Testis (tissue), 2 donors: ENCODE measurements at regions not wholly inside any gene's neighbourhood (a gene's known extent, or its start where the extent isn't known, plus 50 kb on each side); places are given as distances from the start of the nearest gene placed in this dataset.
"Not testable (repeated sequence)": the region's sequence is repeated elsewhere in the genome, so short reads cannot be mapped to it uniquely, and the experiment has no call there.

ENCODE experiments used
- DNase-seq: peaks from one replicate; pipeline ENCODE4 v3.0.0-alpha.2; 2019
- H3K27ac ChIP-seq, 2 donors: fragments of 200-600 bp; sonication (generic); one replicate each; pipeline ENCODE4 v1.5.1; 2019
- H3K27me3 ChIP-seq: fragments of 200-600 bp; sonication (generic); one replicate; pipeline ENCODE4 v1.5.1; 2019
- H3K36me3 ChIP-seq: fragments of 200-600 bp; sonication (generic); one replicate; pipeline ENCODE4 v1.5.1; 2017; ENCODE audit warnings: low read depth; ENCODE audit errors: missing control alignments
- H3K4me1 ChIP-seq: fragments of 200-600 bp; sonication (generic); one replicate; pipeline ENCODE4 v1.5.1; 2019
- H3K4me3 ChIP-seq, 2 donors: fragments of 200-600 bp; sonication (generic); one replicate each; pipeline ENCODE4 v1.5.1; 2017 to 2019
- H3K9me3 ChIP-seq: fragments of 200-600 bp; sonication (generic); one replicate; pipeline ENCODE4 v1.5.1; 2017
- POLR2A ChIP-seq: fragments of 450-650 bp; IDR thresholded peaks from one replicate; pipeline ENCODE4 v1.6.1; 2017; ENCODE audit warnings: antibody characterized with exemption, mild to moderate bottlenecking, moderate library complexity
- WGBS, 2 donors: methylation state at CpG; one replicate each; pipeline ENCODE4 v1.1.5; 2018; 5-methylcytosine and 5-hydroxymethylcytosine counted together
- intact Hi-C: fragments of 100-400 bp; cut with DNase I; formaldehyde crosslinking; loops from one replicate; pipeline ENCODE4 v1.15.1; 2023; ENCODE audit warnings: low total_unique reads
- TF ChIP-seq, protein P1 (sequence below), 3 experiments: fragments of 450-650 bp in 2 of 3; fragments of 200-600 bp in 1 of 3; sonication (generic) in 1 of 3; IDR thresholded peaks; one replicate each; pipeline ENCODE4 v1.5.1; 2016 to 2019; ENCODE audit warnings: antibody characterized with exemption in 3 of 3, mild to moderate bottlenecking in 2 of 3, moderate library complexity in 1 of 3

DNA sequence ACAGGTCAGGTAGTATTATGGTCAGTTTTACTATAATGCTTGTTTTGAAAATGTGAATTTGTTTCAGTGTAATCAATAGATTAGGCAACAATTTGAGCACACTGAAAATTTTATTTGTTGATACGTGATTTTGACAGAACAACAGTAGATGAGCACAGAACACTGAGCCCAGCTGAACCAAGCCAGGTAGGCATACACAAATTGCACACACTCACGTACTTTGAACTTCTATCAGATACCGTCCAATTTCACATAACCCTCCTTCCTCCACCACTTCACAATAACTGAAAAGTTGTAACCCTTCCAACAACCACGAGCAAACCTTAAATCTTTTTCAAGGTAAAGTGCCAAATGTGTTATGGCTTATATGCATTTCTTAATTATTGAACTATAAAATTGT is 229.5 kb upstream of the TMEFF2 start:
- 85 to 89% methylated on average over 4 of the region's 4 CpGs for WGBS, 2 donors
- Histone ChIP-seq H3K27ac (no peak overlapping the region), H3K9me3 (no peaks in the 10 kb centered on the region), H3K36me3 (no peaks in the 10 kb centered on the region), H3K27me3 (no peaks in the 10 kb centered on the region), H3K4me1 (no peaks in the 10 kb centered on the region), H3K4me3 (no peak overlapping the region)
- DNase-seq, result no peak
- TF ChIP-seq, protein P1, sequence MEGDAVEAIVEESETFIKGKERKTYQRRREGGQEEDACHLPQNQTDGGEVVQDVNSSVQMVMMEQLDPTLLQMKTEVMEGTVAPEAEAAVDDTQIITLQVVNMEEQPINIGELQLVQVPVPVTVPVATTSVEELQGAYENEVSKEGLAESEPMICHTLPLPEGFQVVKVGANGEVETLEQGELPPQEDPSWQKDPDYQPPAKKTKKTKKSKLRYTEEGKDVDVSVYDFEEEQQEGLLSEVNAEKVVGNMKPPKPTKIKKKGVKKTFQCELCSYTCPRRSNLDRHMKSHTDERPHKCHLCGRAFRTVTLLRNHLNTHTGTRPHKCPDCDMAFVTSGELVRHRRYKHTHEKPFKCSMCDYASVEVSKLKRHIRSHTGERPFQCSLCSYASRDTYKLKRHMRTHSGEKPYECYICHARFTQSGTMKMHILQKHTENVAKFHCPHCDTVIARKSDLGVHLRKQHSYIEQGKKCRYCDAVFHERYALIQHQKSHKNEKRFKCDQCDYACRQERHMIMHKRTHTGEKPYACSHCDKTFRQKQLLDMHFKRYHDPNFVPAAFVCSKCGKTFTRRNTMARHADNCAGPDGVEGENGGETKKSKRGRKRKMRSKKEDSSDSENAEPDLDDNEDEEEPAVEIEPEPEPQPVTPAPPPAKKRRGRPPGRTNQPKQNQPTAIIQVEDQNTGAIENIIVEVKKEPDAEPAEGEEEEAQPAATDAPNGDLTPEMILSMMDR (IDR thresholded peaks at IDR 0.05), result no peak
- TF ChIP-seq POLR2A, result no peak
- intact Hi-C loops, result no loop called here

DNA sequence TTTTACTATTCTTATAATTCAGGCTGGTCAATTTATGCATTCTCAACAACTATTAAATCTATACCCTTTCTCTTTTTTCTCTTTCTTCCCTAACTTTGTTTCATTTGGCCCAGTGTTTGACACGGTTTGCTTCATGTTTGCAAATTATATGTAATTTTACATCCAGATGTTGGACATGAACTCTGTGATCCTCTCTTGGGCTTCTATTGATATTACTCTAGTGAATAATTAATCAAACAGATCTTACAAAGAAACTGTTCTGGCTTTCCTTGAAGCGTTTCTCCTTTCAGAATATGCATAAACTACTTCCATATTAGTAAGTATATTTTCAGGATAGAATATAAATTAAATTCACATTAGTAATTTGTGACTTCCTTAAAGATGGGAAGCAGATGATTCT is 225.1 kb upstream of the TMEFF2 start:
- TF ChIP-seq, protein P1 (IDR thresholded peaks at IDR 0.05), result no peak
- no peak for TF ChIP-seq POLR2A
- Histone ChIP-seq H3K4me1 (no peaks in the 10 kb centered on the region), H3K9me3 (no peaks in the 10 kb centered on the region), H3K27me3 (no peaks in the 10 kb centered on the region), H3K4me3 (no peak overlapping the region), H3K27ac (no peak overlapping the region), H3K36me3 (no peaks in the 10 kb centered on the region)
- no peak for DNase-seq
- intact Hi-C loops, result no loop called here
- 68 to 75% methylated on average over 2 of the region's 2 CpGs for WGBS, 2 donors

DNA sequence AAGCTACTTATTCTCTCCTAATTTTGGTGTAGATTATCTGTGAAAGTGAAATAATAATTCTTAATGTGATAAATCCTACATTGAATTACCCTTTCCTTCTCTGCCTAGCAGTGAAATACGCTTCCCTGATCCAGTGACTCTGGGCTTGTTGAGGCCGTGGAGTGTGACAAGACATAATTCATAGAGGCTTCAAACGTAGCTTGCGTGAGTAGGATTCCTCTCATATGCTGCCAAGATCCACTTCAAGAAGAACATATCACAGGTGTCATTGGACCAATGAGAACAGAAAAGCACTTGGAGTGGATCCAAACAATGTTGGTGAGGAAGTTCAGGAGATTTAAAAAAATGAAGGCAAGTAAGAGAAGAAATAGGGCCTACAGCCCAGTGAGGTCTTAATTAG is 221.3 kb upstream of the TMEFF2 start:
- DNase-seq, result no peak
- Histone ChIP-seq H3K4me1 (no peaks in the 10 kb centered on the region), H3K27ac (no peak overlapping the region), H3K9me3 (no peaks in the 10 kb centered on the region), H3K27me3 (no peaks in the 10 kb centered on the region), H3K4me3 (no peak overlapping the region), H3K36me3 (no peaks in the 10 kb centered on the region)
- WGBS, 2 donors, result 55 to 56% methylated on average over 4 of the region's 4 CpGs
- TF ChIP-seq, protein P1 (IDR thresholded peaks at IDR 0.05), result no peak
- no peak for TF ChIP-seq POLR2A
- intact Hi-C loops, result no loop called here

DNA sequence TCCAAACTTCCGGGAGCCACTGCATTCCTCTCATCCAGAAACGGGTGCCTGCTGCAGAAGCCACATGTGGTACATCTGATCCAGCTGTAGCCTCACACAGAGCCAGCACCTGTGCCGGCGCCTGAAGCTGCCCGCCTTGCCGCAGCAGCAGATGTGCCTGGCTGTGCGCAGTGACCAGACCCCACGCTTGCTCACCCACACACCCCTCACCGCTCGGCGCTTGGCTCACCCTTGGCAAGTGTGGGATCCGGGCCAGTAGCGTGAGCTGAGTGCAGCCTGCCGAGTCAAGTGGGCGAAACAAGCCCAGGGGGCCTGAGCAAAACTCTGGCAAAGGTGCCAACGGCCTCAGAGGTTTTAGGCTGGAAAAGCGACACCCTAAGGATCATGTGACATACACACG is 220.1 kb upstream of the TMEFF2 start:
- H3K9me3 ChIP-seq, result no peaks in the 10 kb centered on the region
- no peaks in the 10 kb centered on the region for H3K27me3 ChIP-seq
- no peak overlapping the region for H3K4me3 ChIP-seq
- TF ChIP-seq, protein P1 (IDR thresholded peaks at IDR 0.05), result no peak
- no peak for TF ChIP-seq POLR2A
- intact Hi-C loops, result no loop called here
- no peaks in the 10 kb centered on the region for H3K36me3 ChIP-seq
- H3K4me1 ChIP-seq, result no peaks in the 10 kb centered on the region
- no peak overlapping the region for H3K27ac ChIP-seq
- no peak for DNase-seq
- WGBS, 2 donors, result 52 to 63% methylated on average over 13 to 18 of the region's 18 CpGs

DNA sequence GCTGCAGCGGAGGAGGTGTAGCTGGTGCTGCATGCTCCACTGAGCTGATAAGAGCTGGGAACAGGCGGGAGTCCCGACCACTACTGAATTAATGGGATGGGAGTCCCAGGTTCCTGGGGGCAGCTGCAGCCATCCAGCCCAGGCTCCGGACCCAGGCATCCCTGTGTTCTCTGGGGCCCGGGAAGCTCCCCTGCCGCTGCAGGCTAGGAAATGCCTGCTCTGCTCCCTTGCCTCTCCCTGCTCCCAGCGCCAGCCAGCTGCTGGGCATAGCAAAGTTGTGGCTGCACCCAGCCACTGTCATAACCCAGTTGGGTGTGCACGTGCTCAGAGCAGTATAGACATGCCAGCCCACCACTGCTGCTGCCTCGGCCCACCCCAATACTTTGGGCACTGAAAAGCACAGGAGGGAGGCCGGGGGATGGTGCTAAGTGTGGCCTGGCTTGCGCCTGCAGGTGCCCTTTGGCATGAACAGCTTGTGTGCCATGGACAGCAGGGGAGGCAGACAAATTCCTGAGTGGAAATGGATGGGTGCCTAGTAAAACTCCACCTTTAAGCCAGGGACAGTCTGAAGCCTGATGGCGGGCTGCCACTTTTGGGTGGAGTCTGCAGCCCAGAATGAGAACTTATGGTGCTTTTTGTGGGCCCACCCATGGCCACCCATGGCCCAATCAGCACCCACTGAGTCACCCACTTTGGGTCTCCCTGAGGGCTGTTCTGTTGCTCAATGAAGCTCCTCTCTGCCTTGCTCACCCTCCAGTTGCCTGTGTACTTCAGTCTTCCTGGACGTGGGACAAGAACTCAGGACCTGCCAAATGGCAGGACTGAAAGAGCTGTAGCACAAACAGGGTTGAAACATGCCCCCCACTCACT is 219.3 kb upstream of the TMEFF2 start:
- WGBS, 2 donors, result 71 to 82% methylated on average over 8 to 13 of the region's 13 CpGs
- intact Hi-C loops, result no loop called here
- TF ChIP-seq, protein P1 (IDR thresholded peaks at IDR 0.05), result no peak
- TF ChIP-seq POLR2A, result no peak
- no peak overlapping the region for H3K4me3 ChIP-seq
- no peaks in the 10 kb centered on the region for H3K27me3 ChIP-seq
- H3K9me3 ChIP-seq, result no peaks in the 10 kb centered on the region
- no peaks in the 10 kb centered on the region for H3K36me3 ChIP-seq
- no peaks in the 10 kb centered on the region for H3K4me1 ChIP-seq
- no peak for DNase-seq
- H3K27ac ChIP-seq, result no peak overlapping the region

DNA sequence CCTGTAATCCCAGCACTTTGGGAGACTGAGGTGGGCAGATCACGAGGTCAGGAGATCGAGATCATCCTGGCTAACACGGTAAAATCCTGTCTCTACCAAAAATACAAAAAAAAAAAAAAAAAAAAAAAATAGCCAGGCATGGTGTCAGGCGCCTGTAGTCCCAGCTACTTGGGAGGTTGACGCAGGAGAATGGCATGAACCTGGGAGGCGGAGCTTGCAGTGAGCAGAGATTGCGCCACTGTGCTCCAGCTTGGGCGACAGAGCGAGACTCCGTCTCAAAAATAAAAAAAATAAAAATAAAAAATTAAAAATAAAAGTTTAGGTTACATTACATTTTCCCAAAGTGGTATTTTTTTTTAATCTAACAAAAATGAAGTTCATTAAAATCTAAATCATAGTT is 218.1 kb upstream of the TMEFF2 start:
- H3K4me3 ChIP-seq, DNase-seq, H3K27ac ChIP-seq, H3K9me3 ChIP-seq, H3K4me1 ChIP-seq, H3K27me3 ChIP-seq, H3K36me3 ChIP-seq, intact Hi-C loops: not testable (repeated sequence)
- WGBS, 2 donors, result 81 to 87% methylated on average over 10 of the region's 10 CpGs
